ENCODE measurements at regions not wholly inside any gene's neighbourhood (a gene's known extent, or its start where the extent isn't known, plus 50 kb on each side); places are given as distances from the start of the nearest gene placed in this dataset.

DNA sequence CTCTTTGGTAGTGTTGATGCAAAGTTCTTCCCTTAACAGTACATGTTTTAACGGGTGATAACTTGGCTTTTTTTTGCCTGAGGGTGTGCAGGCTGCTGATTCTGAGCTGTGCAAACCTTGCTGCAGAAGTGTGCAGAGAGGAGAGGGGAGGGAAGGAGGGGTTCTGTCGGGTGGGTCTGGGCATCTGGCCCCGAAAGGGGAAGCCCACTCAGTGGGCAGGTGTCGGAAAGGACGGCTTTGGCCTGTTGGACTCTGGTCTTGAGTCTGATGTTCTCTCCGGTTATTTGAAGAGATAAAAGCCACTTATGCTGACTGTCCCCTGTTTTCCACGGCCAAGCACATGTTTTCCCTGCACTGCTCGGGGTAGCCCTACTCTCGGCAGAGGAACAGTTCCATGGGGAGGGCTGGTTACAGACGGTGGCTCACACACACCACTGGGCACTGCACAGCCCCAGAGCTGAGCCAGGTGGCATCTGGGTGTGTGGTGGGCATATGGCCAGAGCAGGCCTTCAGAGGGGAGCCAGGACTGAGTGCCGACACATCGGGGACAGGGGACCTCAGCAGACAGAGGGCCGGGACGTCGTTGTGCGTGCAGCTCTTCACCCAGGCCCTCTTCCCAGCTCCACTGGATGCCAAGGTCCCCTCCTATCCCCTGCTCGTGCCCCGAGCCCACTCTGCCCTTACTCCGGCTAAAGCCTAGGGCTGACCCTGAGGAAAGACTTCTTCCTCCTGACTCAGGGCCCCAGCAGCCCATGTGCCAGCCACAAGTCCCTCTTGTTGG, 93.2 kb downstream of the TEX29 start:
- H3K4me3 ChIP-seq: no peak overlapping the region
- H3K9me3 ChIP-seq (ENCODE audit: low read depth): no peaks in the 10 kb centered on the region
- H2AFZ ChIP-seq (replicated peaks): no peak overlapping the region
- TF ChIP-seq EZH2 (IDR thresholded peaks at IDR 0.05) (no peak), EZH2phosphoT487 (IDR thresholded peaks at IDR 0.05) (no peak)
- TF ChIP-seq, protein P1, sequence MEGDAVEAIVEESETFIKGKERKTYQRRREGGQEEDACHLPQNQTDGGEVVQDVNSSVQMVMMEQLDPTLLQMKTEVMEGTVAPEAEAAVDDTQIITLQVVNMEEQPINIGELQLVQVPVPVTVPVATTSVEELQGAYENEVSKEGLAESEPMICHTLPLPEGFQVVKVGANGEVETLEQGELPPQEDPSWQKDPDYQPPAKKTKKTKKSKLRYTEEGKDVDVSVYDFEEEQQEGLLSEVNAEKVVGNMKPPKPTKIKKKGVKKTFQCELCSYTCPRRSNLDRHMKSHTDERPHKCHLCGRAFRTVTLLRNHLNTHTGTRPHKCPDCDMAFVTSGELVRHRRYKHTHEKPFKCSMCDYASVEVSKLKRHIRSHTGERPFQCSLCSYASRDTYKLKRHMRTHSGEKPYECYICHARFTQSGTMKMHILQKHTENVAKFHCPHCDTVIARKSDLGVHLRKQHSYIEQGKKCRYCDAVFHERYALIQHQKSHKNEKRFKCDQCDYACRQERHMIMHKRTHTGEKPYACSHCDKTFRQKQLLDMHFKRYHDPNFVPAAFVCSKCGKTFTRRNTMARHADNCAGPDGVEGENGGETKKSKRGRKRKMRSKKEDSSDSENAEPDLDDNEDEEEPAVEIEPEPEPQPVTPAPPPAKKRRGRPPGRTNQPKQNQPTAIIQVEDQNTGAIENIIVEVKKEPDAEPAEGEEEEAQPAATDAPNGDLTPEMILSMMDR (IDR thresholded peaks at IDR 0.05): no peak
- Mint-ChIP-seq H3K4me3 (no peak overlapping the region), H3K9me3 (no peaks in the 10 kb centered on the region), H3K27me3 (ENCODE audit: insufficient read depth, low read depth) (peaks cover 14% of the 10 kb centered on the region), H3K4me1 (peaks cover 70% of the 10 kb centered on the region), H3K36me3 (no peaks in the 10 kb centered on the region), H3K27ac (peak overlapping the region; percentile 68)
- H3F3A ChIP-seq (ENCODE audit: low read depth): no peaks in the 10 kb centered on the region
- peaks cover 48% of the 10 kb centered on the region for H3K4me1 ChIP-seq
- no peaks in the 10 kb centered on the region for H3K79me2 ChIP-seq (ENCODE audit: low read depth)
- H3K9ac ChIP-seq: no peak overlapping the region
- H3K27ac ChIP-seq: no peak overlapping the region
- H4K20me1 ChIP-seq (ENCODE audit: low read depth): no peaks in the 10 kb centered on the region
- no peak for DNase-seq (ENCODE audit: low spot score)
- H3K27me3 ChIP-seq: no peaks in the 10 kb centered on the region
- H3K4me2 ChIP-seq: no peak overlapping the region
- no peaks in the 10 kb centered on the region for H3K36me3 ChIP-seq

DNA sequence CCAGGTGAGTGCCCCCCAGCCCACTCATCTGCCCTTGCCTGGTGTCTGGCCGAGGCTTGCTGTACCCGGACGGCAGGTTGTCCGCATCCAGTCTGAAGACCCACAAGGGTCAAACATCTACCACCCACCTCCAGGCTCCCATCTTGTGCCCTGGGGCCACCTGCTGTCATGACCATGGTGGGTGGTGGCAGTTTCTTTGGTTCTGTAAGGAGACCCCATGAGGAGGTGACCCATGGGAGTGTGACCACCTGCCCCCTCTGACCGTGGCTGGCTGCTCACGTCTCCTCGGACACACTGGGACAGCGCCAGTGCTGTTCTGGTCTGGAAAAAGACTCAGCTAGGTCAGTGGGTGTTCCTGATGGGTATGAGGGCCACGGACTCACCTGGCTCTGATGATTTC, 93.9 kb downstream of the TEX29 start:
- Histone ChIP-seq H4K20me1 (ENCODE audit: low read depth) (no peaks in the 10 kb centered on the region), H3K9ac (no peak overlapping the region), H3K4me3 (no peak overlapping the region), H3K27ac (no peak overlapping the region), H3K36me3 (no peaks in the 10 kb centered on the region), H3K79me2 (ENCODE audit: low read depth) (no peaks in the 10 kb centered on the region), H3K9me3 (ENCODE audit: low read depth) (no peaks in the 10 kb centered on the region), H2AFZ (replicated peaks) (no peak overlapping the region), H3K27me3 (no peaks in the 10 kb centered on the region), H3F3A (ENCODE audit: low read depth) (no peaks in the 10 kb centered on the region), H3K4me2 (peak overlapping the region; percentile 61), H3K4me1 (peaks cover 48% of the 10 kb centered on the region)
- H3K4me1 Mint-ChIP-seq: peaks cover 69% of the 10 kb centered on the region
- H3K4me3 Mint-ChIP-seq: peak overlapping the region; percentile 17
- H3K9me3 Mint-ChIP-seq: peaks cover 2% of the 10 kb centered on the region
- TF ChIP-seq EZH2phosphoT487 (IDR thresholded peaks at IDR 0.05): no peak
- H3K27me3 Mint-ChIP-seq (ENCODE audit: insufficient read depth, low read depth): peaks cover 13% of the 10 kb centered on the region
- peak overlapping the region; percentile 74 for H3K27ac Mint-ChIP-seq
- no peaks in the 10 kb centered on the region for H3K36me3 Mint-ChIP-seq
- DNase-seq (ENCODE audit: low spot score): no peak

DNA sequence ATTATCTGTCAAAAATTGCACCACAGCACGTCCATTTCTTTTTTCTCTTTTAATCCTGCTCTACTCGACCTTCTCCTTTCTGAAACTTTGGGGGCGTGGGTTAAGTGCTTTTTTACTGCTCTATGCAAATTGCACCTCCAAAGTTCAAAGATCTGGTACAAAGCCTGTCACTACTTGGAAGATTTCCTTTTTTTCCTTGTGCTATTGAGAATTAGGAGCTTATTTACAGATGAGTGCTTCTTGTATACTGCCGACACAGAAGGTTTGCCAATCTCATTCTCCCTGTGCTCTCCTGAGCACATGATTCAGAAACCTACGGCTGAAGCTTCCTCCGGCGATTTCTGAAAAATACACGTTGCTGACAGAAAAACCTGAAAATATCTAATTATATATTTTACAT, 94.8 kb downstream of the TEX29 start:
- Histone ChIP-seq H3K4me3 (no peak overlapping the region), H3K79me2 (ENCODE audit: low read depth) (no peaks in the 10 kb centered on the region), H3K9ac (no peak overlapping the region), H3K9me3 (ENCODE audit: low read depth) (no peaks in the 10 kb centered on the region), H3F3A (ENCODE audit: low read depth) (no peaks in the 10 kb centered on the region), H3K27ac (no peak overlapping the region), H3K4me2 (peak overlapping the region; percentile 61), H3K36me3 (no peaks in the 10 kb centered on the region), H4K20me1 (ENCODE audit: low read depth) (no peaks in the 10 kb centered on the region), H2AFZ (replicated peaks) (no peak overlapping the region), H3K4me1 (peaks cover 48% of the 10 kb centered on the region), H3K27me3 (no peaks in the 10 kb centered on the region)
- Mint-ChIP-seq H3K27me3 (ENCODE audit: insufficient read depth, low read depth) (peaks cover 13% of the 10 kb centered on the region), H3K36me3 (no peaks in the 10 kb centered on the region), H3K27ac (peak overlapping the region; percentile 74), H3K4me3 (no peak overlapping the region), H3K9me3 (peaks cover 4% of the 10 kb centered on the region), H3K4me1 (peaks cover 63% of the 10 kb centered on the region)
- TF ChIP-seq, protein P1 (IDR thresholded peaks at IDR 0.05): no peak
- TF ChIP-seq EZH2 (IDR thresholded peaks at IDR 0.05) (no peak), EZH2phosphoT487 (IDR thresholded peaks at IDR 0.05) (no peak)
- DNase-seq (ENCODE audit: low spot score): peak; percentile 82

DNA sequence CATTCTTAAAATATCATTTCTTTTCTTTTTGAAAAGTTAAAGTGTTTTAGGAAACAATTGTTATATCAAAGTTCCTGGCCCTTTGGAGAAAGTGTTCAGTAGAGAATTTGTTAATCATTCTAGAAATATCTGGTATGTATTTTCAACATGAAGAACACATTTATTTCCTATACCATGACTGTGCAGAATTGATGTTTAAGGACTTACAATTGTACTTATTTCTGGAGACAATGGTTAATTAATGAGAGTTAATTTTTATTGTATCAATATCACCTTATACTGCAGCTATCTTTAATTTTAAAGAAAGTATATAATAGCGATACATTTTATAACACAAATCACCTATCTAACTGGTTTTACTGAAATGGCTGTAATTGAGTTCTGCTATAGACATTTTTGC, 95.3 kb downstream of the TEX29 start:
- Histone ChIP-seq H3K9me3 (ENCODE audit: low read depth) (no peaks in the 10 kb centered on the region), H3K36me3 (no peaks in the 10 kb centered on the region), H3K27me3 (no peaks in the 10 kb centered on the region), H3K9ac (no peak overlapping the region), H2AFZ (replicated peaks) (no peak overlapping the region), H3K27ac (no peak overlapping the region), H4K20me1 (ENCODE audit: low read depth) (no peaks in the 10 kb centered on the region), H3K4me1 (peaks cover 48% of the 10 kb centered on the region), H3K79me2 (ENCODE audit: low read depth) (no peaks in the 10 kb centered on the region), H3K4me3 (no peak overlapping the region), H3K4me2 (peak overlapping the region; percentile 61), H3F3A (ENCODE audit: low read depth) (no peaks in the 10 kb centered on the region)
- TF ChIP-seq, protein P1 (IDR thresholded peaks at IDR 0.05): no peak
- TF ChIP-seq EZH2phosphoT487 (IDR thresholded peaks at IDR 0.05): no peak
- TF ChIP-seq EZH2 (IDR thresholded peaks at IDR 0.05): no peak
- no peaks in the 10 kb centered on the region for H3K36me3 Mint-ChIP-seq
- H3K27ac Mint-ChIP-seq: no peak overlapping the region
- H3K9me3 Mint-ChIP-seq: peaks cover 4% of the 10 kb centered on the region
- no peak overlapping the region for H3K4me3 Mint-ChIP-seq
- H3K27me3 Mint-ChIP-seq (ENCODE audit: insufficient read depth, low read depth): peaks cover 11% of the 10 kb centered on the region
- H3K4me1 Mint-ChIP-seq: peaks cover 58% of the 10 kb centered on the region
- DNase-seq (ENCODE audit: low spot score): no peak
